GM19397 (cell line): ENCODE measurements at regions not wholly inside any gene's neighbourhood (a gene's known extent, or its start where the extent isn't known, plus 50 kb on each side); places are given as distances from the start of the nearest gene placed in this dataset.
"Not testable (repeated sequence)": the region's sequence is repeated elsewhere in the genome, so short reads cannot be mapped to it uniquely, and the experiment has no call there.

Experiments
- ATAC-seq: cut with Tn5 transposase; IDR thresholded peaks from one replicate; pipeline ENCODE4 v1.9.1; 2021; ENCODE audit warnings: mild to moderate bottlenecking, moderate library complexity; ENCODE audit not compliant: unreplicated experiment

DNA sequence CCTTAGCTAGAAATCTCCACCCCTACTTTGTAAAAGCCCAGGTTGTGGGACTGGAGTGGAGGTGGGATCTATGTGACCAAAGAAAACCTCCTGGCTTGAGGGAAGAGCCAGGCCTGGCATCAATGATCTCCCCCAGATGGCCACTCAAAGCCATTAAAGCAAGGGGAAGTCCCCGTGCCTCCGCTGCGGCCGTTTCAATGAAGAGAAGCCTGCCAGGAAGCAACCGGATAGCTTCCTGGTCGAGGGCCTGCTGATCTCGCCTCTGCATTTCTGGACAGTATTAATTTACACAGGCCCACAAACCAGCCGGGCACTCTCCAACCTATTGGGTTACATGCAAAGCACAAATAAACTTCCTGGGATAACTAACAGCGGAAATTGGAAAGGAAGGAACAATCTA is 160.5 kb upstream of the MSX2 start:
- ATAC-seq: no peak

DNA sequence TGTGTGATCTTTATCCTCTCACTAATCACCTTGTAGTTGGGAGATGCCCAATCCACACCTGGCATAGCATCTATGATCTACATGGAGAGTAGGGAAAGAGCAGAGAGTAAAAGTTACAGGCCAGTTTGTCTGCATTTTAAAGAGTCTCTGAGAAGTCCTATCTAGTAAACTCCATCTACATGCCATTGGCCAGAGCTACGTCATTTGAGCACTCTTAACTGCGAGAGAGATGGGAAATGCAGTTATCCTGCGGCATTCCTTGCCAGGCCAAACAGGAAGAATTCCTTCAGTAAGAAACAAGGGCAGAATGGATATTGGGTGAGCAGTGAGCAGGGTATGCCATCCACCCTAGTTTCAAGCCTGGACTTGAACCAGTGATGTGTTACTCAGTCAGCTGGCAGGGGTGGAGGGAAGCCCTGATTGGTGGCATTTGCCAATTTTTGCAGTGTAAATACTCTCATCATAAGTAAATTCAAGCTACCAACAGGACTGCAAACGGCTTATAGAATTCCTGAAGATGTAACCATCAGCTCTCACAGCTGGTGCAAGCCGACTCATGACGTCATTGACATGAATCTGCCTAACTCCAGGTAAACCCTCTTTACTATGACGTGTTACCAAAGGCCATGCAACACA is 156.8 kb upstream of the MSX2 start:
- no peak for ATAC-seq

DNA sequence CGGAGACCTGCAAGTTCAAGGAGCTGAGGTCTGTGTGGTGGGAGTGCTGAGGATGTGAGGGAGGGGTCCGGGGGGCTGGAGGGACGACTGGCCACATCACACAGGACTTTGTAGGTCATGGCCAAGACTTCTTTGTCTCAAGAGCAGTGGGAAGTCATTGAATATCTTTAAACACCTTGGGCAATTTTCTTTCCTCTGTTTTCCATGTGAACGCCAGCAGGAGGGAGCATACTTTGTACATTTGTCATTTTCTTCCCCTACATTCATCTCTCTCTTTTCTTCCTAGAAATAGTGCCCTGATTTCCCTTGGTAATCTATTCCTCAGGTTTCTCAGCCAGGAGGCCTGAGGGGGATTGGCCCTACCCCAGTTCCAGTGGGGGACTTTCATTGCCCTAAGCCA is 153.7 kb upstream of the MSX2 start:
- ATAC-seq: no peak

GRCh38 chr5:174571662-174572397 is 152.6 kb upstream of the MSX2 start:
- ATAC-seq: no peak

DNA sequence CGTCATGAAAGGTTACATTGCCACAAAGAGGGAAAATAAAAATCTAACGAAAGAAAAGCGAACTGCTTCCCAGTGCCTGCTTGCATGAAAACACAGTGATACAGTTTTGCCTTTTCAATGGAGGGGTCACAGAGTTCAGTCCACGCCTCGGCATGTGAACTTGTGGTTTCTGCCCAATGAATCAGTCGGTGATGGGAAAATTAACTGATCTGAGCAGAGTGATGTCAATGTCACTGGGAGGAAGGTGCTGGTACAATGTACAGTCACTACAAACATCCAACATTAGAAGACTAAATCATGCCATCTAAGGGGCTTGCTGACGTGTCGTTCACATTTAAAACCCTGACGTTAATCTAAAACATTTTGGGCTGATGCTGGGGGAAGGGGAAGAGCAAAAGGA is 151.8 kb upstream of the MSX2 start:
- ATAC-seq: no peak

DNA sequence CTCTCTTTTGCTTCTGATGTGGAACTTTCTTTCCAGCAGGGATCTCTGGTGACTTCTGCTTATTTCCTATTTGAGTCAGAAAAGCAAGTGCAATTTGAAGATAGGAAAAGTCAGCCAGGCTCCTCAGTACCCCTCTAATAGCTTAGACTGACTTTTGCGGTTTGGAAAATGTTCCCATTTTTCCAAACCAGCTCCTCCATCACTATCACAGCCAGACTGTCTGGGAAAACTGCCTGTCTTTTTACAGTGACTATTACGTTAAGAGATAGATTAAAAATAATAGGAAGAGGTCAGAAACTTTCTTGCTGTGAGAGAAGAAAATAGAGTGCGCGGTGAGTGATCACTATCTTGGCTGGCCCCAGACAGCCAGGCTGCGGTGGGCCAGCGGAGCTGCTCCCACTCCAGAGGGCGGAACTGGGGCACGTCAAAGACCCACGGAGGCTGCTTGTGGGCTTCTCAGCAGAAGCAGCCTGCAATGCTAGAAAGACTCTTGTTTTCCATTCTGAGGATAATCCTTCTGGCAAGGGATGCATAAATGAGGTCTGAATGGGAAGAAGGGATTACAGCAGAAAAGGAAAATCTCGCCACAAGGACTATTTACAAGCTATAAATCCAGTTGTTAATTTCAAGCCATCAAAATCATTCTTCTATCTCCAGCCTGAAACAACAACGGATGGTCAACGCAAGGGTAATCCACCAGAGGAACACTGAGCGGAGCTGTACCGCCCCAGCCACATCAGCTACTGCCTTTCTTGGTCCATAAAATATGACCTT is 151.0 kb upstream of the MSX2 start:
- ATAC-seq: no peak

DNA sequence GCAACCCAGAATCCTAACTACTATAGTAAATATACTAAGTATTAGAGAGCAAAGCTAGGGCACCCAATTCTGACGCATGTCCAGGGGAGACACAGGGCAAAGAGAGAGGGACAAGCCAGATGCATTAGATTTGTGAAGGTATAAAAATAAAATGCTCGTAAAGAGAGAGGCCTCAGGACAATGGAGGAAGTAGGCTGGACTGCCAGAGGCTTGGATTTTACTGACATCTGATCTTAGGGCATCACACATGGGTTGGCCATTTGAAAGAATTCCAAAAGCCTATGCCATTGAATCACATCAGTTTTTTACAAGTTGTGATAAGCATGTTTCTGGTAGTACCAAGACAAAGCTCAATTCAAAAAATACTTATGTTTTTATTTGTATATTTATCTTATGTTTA is 149.3 kb upstream of the MSX2 start:
- ATAC-seq: no peak

DNA sequence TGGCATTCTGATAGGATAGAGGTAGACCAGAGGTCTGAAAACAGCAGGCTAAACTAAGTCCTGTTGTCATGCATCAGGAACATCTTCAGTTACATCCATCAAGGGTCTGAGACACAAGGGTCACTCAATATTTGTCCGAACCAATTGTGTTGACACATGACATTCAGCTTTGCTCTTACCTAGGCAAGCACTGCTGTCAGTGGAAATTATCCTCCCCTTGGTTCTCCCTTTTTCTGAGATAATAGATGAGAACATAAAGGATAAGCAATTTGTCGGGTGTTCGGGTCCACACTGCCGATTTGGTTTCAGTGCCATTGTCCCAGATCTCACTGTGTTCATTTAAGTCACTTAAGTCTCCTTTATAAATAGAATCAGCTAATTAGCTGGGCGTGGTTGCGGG is 148.3 kb upstream of the MSX2 start:
- ATAC-seq: no peak

DNA sequence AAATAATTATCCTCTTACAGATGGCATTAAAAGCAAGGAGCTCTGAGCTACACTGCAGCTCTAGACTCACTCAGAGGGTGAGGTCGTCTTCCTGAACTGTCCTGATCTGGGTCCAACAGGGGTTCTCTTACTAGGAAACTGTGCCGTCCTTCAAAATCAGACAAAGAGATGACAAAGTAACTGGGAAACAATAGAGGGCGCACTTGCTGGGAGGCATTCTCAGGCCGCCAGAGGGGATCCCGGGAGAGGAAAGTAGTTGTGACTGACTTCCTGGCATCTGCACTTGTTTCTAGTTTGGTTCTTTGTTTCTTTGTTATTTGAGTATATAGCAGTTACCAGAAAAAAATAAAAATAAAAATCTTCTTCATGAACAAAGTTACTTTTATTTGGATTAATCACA is 142.9 kb upstream of the MSX2 start:
- no peak for ATAC-seq

- ATAC-seq: no peak
Observed at GRCh38 chr5:174581894-174582293, 142.5 kb upstream of the MSX2 start.

- ATAC-seq: no peak
Observed at GRCh38 chr5:174583071-174583470, 141.3 kb upstream of the MSX2 start.

DNA sequence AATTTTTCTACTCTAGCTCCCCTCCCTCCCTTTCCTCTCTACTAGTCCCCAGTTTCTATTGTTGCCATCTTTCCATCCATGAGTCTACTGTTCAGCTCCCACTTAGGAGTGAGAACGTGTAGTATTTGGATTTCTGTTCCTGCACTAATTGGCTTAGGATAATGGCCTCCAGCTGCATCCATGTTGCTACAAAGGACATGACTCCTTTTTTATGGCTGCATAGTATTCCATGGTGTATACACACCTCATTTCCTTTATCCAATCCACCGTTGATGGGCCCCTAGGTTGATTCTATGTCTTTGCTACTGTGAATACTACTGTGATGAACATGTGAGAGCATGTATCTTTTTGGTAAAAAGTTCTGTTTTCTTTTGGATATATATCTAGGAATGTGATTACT is 138.9 kb upstream of the MSX2 start:
- ATAC-seq: no peak

- not testable (repeated sequence) for ATAC-seq
Observed at GRCh38 chr5:174586163-174586562, 138.2 kb upstream of the MSX2 start.

GRCh38 chr5:174589011-174589410 is 135.4 kb upstream of the MSX2 start:
- ATAC-seq: no peak

- ATAC-seq: no peak
Observed at GRCh38 chr5:174589599-174589998, 134.8 kb upstream of the MSX2 start.

GRCh38 chr5:174590820-174591219 is 133.6 kb upstream of the MSX2 start:
- ATAC-seq: no peak

GRCh38 chr5:174596429-174596828 is 128.0 kb upstream of the MSX2 start:
- no peak for ATAC-seq

DNA sequence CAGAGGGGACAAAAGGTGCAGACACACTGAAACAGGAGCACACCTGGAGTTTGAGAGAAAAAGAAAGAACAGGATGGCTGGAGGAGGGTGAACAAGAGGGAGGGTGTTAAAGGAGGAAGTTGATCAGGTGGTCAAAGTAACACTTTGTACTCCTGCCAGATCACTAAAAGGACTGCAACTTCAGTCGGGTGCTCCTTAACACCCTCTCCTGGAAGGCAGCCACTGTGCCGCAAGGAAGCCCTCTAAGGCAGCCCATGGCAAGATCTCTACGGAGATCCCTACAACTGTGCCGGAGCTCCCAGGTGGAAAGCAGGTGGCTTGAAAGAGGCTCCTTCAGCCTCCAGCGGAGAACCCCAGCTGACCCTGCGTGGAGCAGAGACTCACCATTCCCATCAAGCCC is 124.4 kb upstream of the MSX2 start:
- no peak for ATAC-seq

GRCh38 chr5:174601946-174602345 is 122.4 kb upstream of the MSX2 start:
- ATAC-seq: no peak

GRCh38 chr5:174606153-174606552 is 118.2 kb upstream of the MSX2 start:
- no peak for ATAC-seq

DNA sequence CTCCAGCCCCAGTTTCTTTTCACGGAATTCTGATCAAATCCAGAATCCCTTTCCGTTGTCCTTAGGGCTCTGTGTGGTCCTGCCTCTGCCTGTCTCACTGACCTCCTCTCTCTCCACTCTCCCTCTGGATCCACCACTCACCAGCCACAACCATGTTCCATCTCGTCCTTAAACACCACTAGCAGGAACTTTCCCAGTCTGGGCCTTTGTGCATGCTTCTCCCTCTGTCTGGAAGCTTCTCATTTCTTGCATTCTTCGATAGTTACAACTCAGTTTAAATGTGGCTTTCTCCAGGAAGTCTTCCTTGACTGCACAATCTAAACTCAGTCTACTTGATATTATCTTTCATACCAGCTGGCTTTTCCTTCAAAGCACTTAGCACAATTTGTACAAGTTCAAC is 117.7 kb upstream of the MSX2 start:
- no peak for ATAC-seq

GRCh38 chr5:174607205-174607604 is 117.2 kb upstream of the MSX2 start:
- no peak for ATAC-seq
